Activated CD4-positive, CD25-positive, alpha-beta regulatory T cell (primary cell): ENCODE measurements at regions not wholly inside any gene's neighbourhood (a gene's known extent, or its start where the extent isn't known, plus 50 kb on each side); places are given as distances from the start of the nearest gene placed in this dataset.
"Not testable (repeated sequence)": the region's sequence is repeated elsewhere in the genome, so short reads cannot be mapped to it uniquely, and the experiment has no call there.

Source experiments
- DNase-seq, 4 experiments: peaks; one replicate each; lab custom pipeline; 2025; lab: John Stamatoyannopoulos, UW

DNA sequence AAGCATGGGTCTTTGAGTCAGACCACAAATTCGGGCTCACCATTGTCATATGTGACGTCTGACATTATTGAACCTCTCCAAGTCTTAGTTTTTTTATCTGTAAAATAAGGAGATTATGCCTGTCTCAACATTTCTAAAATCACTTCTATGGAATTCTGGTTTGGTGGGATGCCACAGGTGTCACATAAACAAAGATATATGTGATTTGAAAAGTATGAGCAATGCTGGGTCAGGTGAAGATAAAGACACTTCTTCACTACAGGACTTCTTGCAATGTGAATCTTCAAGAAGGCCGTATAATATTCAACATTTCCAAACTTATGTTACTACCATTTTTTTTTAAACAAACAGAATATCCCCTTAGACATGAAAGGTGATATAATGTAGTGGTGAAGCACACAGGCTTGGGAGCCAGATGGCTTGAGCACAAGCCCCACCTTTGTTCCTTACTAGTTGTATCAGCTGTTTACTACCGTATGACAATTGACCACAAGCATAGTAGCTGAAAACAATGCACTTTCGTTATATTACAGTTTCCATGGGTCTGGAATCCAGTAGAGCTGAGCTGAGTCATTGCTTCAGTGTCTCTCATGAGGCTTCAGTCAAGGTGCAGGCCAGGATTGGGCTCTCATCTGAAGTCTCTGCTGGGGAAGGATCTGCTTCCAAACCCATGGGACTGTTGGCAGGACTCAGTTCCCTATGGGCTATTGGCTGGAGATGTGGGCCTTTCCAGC lies 87.7 kb downstream of the UTP18 start:
- no peak for DNase-seq

DNA sequence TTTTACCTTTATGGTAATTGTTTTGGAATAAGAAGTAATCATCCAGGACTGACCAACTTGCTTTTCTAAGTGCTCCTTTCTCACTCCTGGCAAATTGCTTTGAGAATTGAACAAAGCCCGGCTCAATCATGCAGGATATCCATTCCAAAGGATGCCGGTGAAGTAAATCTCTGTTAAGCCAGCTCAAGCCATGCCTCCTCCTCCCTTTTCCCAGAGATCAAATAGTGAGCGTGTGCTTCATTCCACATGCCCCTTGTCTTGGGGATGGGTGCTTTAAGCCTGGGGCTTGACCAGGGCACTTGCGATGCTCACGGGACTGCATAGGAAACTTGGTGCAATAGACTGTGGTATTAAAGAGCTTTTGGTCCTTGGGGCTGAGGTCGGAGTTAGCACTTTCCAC lies 90.7 kb downstream of the UTP18 start:
- no peak for DNase-seq

DNA sequence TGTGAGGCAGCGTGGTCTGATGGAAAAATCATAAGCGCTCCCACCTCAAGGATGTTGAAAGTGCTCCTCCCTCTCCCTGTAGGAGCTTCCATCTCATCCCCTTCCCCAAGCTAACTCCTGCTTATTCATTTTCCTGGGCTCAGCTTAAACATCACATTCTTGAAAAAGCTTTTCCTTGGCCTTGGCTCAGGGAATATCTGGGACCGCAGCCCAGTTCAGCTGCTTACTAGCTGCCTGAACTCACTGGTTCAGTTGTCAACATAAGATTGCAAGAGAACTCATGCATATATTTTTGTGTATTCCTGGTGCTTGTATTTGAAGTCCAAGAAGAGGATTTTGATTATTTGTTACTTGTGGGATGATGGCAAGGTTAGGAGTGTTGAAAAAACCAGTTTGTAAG lies 91.5 kb downstream of the UTP18 start:
- DNase-seq = no peak

DNA sequence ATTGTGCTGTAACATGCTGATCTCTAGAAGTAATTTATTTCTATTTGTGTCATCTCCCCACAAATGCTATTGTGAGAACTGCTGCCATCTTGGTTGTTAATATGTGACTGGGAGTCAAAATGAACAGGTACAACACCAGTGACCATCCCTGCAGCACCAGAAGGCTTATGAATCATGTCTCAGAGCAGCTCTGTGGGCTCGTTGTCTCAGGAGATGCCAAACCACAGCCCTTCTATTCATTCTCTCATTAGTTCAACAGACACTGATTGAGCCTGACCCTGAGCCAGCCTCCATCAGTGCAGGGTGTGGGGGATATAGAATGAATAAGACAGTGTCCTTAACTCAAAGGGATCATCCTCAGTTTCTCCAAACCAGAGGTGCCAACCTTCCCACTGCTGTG lies 92.5 kb downstream of the UTP18 start:
- no peak for DNase-seq

DNA sequence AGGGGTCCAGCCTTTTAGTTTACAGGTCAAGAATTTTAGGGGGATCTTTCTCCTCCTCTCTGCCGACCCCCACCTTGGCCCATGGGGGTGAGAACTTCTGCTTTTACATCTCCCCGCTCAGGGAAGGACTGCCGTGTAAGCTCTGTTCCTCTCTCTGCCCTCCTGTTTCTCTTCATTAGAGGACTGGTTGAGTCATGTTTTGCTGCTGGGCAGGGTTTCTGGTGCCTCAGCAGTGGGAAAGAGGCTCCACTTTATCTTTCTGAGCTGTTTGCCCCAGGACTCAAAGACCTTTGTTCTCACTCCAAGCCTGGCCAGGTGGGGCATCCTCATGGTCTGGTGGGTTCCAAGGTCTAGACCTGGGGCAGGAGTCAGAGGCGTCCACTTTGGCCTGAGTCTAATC lies 93.0 kb downstream of the UTP18 start:
- DNase-seq = no peak

DNA sequence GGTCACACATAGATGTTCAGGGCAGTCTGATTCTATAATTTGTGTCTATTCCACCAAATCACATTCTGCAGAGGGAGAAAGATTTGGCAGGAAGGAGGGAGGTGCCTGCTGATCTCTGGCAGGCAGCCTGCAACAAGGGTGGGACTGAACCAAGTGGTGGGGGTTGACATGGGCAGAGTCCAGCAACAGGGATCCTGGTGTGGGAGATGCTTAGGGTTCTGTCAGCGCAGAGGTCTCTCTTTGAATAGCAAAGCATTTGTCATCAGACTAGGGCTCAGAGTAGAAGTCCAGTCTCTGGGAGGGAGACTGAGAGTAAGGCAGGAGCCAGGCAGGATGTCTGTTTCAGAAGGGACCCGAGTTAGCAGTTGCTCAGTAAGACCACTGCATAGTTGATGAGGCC lies 94.6 kb downstream of the UTP18 start:
- no peak for DNase-seq

DNA sequence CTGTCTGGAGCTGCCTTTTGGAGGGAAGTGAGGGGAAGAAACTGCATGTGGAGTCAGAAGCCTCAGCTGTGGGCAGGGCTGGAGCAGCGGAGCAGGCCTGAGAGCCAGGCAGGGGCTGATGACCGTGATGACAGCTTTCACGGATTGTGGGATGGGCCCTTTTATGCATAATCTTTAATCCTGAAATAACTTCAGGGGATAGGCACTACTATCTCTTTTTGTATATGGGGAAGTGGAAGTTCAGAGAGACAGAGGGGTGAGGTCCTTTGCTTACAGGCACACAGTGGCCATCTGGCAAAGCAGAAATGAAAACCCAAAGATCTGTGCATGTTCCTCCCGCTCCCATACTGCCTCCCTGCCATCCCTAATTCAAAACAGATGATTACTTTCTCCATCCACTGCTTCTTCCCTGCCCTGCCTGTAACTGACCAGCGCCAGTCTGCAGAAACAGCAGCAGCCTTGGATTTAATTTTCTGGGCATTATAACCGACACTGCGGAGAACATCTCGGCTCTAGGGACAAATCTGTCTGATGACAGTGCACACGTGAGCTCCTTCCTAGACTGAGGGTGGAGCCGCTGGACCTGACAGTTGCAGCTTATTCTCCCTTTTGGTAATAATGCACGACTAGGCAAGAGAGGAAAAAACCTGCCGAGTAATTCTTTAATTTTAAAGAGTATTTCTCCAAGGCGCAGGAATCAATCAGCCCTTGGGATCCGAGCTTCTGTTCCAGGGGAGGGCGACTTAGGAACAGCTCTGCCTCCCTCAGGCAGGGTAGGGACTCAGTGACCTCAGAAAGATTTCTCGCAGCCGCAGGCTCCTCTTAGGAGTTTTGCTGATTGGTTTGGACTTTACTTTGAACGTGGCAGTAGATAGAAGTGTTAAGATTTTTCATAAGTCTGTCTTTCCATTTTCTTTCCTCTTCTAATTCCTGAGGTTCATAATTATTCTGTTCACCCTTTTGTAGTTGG lies 95.4 kb downstream of the UTP18 start:
- DNase-seq = no peak

DNA sequence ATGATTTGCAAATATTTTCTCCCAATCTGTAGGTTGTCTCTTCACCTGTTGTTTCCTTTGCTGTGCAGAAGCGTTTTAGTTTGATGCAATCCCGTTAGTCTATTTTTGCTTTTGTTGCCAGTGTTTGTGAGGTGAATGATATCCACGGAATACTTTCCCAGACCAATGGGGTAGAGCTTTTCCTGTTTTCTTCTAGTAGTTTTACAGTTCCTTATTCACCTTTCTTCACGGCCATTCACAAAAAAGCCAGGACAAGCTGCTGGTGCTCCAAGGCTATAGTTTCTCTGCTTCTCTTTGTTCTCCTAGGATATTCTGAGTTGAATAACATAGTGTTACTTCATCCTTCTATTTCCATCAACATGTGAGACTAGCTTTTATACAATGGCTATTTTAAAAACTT lies 98.7 kb downstream of the UTP18 start:
- DNase-seq = no peak

DNA sequence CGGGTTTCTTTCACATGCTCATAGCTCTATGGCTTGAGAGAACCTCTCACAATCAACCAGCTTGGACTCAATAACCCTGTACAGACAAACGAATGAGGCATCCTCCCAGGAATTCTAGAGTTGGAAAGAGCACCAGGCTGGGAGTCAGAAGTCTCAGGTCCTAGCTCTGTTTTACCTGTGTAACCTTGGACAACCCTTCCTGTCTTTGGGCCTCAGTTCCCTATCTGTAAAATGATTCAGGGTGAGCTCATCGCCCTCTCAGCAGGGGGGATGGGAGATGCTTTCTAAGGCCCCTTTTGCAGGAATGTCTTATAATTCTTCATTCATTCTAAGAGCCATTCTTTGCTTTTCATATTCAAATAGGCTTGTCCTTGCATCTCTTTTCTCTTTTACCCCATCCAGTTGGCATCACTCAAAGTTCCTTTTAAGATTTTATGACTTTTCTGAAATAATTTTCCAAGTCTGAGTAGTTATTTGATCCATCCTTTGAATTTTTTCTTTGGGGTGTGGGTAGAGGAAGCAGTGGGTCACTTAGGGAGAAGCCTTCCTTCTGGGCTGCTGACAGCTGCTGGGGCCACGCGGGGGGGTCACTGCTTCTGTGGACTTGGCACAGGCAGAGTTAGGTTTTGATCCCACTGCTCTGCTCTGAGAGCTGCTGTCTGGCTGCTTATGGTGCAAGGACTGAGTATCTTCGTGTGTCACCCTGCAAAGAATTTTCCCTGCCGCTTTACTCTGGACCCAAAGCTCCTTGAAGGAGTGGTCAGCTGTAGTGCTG lies 102.7 kb downstream of the UTP18 start:
- no peak for DNase-seq

DNA sequence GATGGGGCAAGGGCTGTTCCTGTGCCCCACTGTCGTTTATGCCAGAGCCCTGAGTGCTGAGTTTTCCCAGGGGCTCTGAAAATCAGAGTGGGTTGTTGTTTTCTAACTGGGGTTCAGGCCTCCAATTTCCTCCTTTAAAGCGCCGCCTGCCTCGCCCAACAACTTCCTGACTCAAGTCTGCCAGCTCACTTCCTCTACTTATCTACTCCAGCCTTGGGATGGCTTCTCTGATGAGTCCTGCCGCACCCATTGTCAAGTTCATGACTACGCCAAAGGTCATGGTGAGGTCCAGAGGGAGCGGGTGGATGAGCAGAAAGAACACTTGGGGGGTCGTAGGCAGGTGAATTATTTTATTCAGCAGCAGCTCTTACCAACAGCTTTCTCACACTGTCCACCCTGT lies 104.7 kb downstream of the UTP18 start:
- no peak for DNase-seq

DNA sequence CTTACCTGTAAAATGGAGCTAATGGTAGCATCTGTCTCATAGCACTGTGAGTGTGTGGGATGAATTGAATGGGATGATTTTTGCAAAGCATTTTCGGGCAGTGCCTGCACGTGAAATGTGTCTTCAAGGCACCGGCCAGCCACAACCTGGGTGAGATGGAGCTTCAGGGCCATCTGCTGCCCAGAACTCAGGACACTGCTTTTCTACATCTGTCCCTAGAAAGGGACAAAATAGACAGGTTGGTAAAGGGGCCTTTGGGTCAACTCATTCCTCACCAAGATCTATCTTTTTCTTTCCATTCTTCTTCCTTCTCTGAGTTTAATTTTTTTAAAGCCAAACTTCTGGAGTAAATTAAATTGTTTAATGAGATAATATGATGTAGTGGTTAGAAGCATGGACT lies 106.5 kb downstream of the UTP18 start:
- DNase-seq = no peak

DNA sequence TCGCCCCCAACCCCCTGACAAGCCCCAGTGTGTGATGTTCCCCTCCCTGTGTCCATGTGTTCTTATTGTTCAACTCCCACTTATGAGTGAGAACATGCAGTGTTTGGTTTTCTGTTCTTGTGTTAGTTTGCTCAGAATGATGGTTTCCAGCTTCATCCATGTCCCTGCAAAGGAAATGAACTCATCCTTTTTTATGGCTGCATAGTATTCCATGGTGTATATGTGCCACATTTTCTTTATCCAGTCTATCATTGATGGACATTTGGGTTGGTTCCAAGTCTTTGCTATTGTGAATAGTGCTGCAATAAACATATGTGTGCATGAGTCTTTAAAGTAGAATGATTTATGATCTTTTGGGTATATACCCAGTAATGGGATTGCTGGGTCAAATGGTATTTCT lies 107.5 kb downstream of the UTP18 start:
- DNase-seq = not testable (repeated sequence)

DNA sequence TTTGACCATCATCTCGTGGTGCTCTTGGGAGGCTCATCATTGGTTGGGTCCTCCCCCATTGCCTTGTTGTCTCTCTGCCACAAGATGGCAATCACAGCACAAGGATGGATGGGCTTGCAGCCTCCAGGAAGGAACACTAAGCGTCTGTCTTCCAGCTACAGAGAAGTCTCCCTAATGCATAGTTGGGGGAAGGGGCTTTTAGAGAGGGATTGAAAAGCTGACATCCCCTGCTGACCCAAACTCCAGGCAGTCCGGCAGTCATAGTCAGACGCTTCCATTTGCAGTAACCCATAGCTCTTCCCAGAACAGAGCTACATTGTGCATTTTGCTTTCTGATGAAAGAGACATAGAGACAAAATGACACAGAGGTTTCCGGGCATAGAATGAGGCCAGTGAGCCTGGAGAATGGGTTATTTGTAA lies 111.4 kb downstream of the UTP18 start:
- peak in 2 of 4 experiments; percentile 7 to 8 for DNase-seq

DNA sequence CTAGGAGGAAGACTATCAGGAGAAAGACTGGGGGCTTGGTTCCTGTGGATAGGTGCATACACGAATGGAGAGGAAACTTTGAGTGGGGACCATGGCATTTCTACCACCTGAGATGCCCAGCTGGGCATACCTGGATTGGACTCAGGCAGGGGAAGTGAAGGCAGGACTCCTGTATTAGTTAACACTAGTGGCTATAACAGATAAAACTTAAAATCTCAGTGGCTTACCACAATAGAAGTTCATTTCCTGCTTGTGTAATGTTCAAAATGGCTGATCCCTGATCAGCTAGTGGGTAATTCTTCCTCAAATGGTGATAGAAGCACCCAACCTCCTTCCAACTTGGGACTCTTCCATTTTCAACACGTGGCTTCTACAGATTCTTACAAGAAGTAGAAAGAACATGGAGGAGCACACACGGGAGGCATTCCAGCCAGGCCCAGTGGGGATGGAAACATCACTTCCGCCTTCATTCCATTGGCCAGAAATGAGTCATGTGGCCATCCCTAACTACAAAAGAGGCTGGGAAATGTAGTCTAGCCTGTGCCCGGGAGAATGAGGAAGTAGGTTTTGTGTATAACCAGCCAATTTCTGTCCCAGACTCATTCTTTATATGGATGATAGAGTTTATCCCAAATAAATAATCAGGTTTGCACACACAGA lies 112.1 kb downstream of the UTP18 start:
- no peak for DNase-seq

DNA sequence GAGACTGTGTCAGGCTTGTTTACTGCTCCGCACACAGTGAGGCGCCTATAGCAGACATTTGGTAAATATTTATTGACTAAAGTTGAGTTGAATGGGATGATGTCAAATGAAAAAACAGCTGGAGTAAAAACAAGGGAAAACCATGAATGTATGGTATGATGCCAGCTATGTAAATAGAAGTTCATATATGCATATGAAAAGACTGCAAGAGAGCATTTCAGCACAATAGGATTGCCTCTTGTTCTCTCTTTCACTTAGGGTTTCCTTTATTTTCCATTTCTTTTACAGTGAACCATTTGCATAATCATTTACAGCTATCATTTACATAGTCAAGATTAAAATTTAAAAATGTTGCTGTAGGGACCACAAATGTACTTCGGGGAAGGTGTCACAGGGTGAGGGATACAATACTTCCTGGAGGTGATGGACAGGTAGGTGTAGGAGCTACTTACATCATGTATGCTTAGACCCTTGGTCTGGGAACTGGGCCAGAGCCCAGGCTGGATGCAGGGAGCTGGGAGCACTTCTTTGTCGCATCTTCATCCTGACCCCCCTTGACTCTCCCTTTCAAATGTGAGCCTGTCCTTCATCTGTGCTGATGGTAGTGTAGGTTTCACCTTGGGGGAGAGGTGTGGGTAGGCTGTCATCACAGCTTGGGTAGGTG lies 113.3 kb downstream of the UTP18 start:
- no peak for DNase-seq

DNA sequence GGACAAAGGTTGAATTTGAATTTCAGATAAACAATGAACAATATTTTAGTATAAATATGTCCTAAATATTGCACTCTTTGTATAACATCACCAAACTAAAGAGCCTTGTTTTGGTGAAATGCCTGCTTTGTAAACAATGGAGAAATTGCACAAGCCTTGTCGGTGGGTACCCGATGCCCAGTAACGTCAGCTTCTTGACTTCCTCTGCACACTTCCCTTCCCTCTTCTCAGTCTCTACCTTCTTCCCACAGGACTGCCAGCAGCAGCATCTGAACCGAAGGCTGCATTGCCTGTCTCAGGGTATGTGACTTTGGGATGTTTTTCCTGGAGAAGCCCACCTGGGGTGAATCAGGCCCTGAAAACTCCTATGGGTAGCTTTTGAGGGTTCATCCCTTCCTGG lies 113.9 kb downstream of the UTP18 start:
- DNase-seq = no peak

DNA sequence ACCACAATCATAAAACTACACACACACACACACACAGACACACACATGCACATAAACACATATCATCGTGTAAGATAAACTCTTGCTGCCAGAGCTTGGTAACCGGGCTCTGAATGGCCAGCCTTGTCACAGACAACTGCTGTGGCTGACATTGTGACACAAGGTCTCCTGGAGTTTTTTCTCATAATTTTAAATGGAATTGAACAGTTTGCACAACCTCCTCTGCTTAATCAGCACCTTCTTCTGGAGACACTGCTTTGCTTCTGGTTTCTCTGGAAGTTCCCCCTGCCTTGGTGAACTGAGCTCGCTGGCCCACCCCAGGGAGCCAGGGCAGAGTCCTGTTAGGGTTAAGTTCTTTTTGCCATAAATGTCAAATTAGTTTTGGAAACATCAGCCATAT lies 115.4 kb downstream of the UTP18 start:
- no peak for DNase-seq

DNA sequence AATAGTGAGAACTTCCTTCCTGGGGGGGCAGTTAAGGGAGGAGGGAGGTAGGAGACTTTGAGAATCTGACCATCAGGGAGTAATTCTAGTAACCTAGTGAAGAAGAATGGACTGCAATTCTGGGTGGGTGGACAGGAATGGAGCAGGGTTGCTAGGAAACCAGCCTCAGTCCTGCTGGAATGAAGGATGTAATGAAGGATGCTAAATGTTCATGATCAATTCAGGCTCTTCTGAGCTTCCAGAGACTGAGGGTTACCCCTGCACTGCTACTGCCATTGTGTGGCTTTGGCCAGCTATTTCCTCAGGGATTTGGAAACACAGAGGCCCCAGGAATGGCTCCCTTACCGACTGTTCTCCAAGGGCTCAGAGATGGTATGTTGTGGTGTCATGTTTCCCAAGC lies 116.4 kb downstream of the UTP18 start:
- DNase-seq = no peak

DNA sequence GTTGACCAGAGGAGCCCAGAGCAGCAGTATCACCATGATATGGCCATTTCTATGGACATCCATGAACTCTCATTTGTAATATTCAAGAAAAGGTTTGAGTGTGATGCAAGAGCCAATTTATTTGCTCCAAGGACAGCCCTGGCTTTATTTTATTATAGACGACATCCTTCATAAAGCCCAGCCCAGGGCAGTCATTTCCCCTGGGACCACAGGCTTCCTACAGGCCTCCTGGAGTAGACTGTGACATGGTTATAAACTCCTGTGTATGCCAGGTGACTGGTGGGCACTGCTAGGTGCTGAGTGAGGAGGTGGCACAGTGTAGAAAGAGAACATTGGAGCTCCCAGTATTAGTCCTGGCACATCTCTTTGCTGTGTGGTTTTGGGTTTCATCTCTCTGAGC lies 120.9 kb downstream of the UTP18 start:
- DNase-seq = no peak

DNA sequence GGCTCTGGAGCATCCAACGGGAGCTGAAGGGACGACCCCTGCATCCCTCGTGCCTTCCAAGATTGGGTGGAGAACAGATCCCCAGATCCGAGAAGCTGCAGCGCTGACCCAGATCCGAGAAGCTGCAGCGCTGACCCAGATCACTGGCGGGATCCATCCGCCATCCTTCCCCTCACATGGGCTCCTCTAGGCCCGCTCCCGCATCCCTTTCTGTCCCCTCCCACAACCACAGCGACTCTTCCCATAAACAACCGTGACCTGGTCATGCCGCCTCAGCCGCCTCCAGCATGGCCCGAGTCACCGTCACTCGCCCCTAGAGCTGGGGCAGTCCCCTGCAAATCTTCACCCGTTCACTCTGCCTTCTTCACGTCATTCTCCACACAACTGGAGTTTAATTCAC lies 124.9 kb downstream of the UTP18 start:
- no peak for DNase-seq

DNA sequence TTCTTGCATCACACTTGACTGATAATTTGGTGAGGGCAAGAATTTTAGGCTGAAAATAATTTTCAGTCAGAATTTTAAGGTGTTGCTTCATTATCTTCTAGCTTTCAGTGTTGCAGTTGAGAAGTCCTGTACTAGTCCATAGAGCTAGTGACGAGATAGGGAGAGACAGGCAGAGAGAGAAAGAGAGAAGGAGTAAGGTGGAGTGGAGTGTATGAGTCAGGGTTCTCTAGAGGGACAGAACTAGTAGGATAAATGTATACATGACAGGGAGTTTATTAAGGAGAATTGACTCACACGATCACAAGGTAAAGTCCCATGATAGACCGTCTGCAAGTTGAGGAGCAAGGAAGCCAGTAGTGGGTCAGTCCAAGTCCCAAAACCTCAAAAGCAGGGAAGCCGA lies 127.2 kb downstream of the UTP18 start:
- no peak for DNase-seq
